ENCODE measurements at regions not wholly inside any gene's neighbourhood (a gene's known extent, or its start where the extent isn't known, plus 50 kb on each side); places are given as distances from the start of the nearest gene placed in this dataset.

DNA sequence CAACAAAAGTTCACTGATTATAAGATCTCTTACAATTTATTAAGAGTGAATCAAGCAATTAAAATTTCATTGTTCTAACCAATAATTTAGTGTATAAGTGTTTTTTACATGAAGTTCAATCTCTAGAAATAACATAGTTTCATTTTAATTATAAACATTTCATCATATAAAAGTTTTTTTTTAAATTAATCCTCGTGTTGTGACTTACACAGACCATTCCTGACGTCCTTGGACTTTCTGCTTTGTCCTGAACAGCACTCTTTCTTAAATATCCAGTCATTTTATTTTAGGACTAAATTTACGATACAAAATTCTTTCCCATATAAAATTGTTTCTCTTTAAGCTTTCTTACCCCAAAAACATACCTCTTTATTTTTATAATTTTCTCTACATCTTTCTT is 841.7 kb upstream of the POU3F4 start:
- intact Hi-C loops (cut with micrococcal nuclease) (no loop called here), in situ Hi-C loops (cut with MboI) (no loop called here)
- no TSS peak for BruUV-seq (replicated peaks)
- Histone ChIP-seq H3K4me2 (ENCODE audit: insufficient read depth, low read length) (no peak overlapping the region), H3K9ac (ENCODE audit: insufficient read depth in 1 of 2, low read depth in 2 of 2, low read length in 2 of 2) (no peak overlapping the region), H3K9me1 (ENCODE audit: control insufficient read depth, insufficient read depth, low read length) (no peaks in the 10 kb centered on the region), H3K36me3 (ENCODE audit: control insufficient read depth, insufficient read depth, low read length) (no peaks in the 10 kb centered on the region), H3K27ac (ENCODE audit: extremely low read depth, low read depth, low read length) (no peak overlapping the region), H3K9me3 (replicated peaks; ENCODE audit: control insufficient read depth, insufficient read depth, low read depth, low read length) (no peaks in the 10 kb centered on the region), H3K27me3 (ENCODE audit: control insufficient read depth in 2 of 2, insufficient read depth in 2 of 2, low read length in 2 of 2) (no peaks in the 10 kb centered on the region), H3K79me2 (ENCODE audit: control insufficient read depth, insufficient read depth, low read length) (no peaks in the 10 kb centered on the region), H4K20me1 (replicated peaks; ENCODE audit: control insufficient read depth, insufficient read depth, low read length) (no peaks in the 10 kb centered on the region), H3K4me3 (no peak overlapping the region), H3K4me1 (replicated peaks in 1 of 2; ENCODE audit: control insufficient read depth in 2 of 2, insufficient read depth in 2 of 2, low read length in 2 of 2) (no peaks in the 10 kb centered on the region), H2AFZ (ENCODE audit: low read depth, low read length) (no peak overlapping the region)
- FAIRE-seq: no peak
- no peak for DNase-seq (ENCODE audit: extremely low read depth in 1 of 4, low spot score in 3 of 4)
- ATAC-seq: no peak
- WGBS (ENCODE audit: insufficient coverage, low coverage, missing lambda C conversion rate): 3% methylated on average over 3 of the region's 3 CpGs
- TF ChIP-seq C11orf30 (IDR thresholded peaks at IDR 0.05; ENCODE audit: low read depth) (no peak), MCM2 (IDR thresholded peaks at IDR 0.05; ENCODE audit: low read depth) (no peak), LEF1 (IDR thresholded peaks at IDR 0.05) (no peak), SPI1 (IDR thresholded peaks at IDR 0.05; ENCODE audit: borderline replicate concordance, low read depth, low read length) (no peak), ZKSCAN8 (CRISPR knock-in tag; IDR thresholded peaks at IDR 0.05) (no peak), ZNF707 (CRISPR knock-in tag; conservative IDR thresholded peaks at IDR 0.05) (no peak), XRCC4 (IDR thresholded peaks at IDR 0.05; ENCODE audit: extremely low read depth, insufficient read depth, insufficient read length) (no peak), OTX1 (CRISPR knock-in tag; IDR thresholded peaks at IDR 0.05) (no peak)
- ChIA-PET POLR2A (no interaction called here), CTCF (ENCODE audit: low intra/inter-chr PET ratio) (no interaction called here)

- Histone ChIP-seq H3K9me3 (replicated peaks; ENCODE audit: control insufficient read depth, insufficient read depth, low read depth, low read length) (no peaks in the 10 kb centered on the region), H3K9ac (ENCODE audit: insufficient read depth in 1 of 2, low read depth in 2 of 2, low read length in 2 of 2) (no peak overlapping the region), H3K27ac (ENCODE audit: extremely low read depth, low read depth, low read length) (no peak overlapping the region), H3K9me1 (ENCODE audit: control insufficient read depth, insufficient read depth, low read length) (no peaks in the 10 kb centered on the region), H4K20me1 (replicated peaks; ENCODE audit: control insufficient read depth, insufficient read depth, low read length) (no peaks in the 10 kb centered on the region), H2AFZ (ENCODE audit: low read depth, low read length) (no peak overlapping the region), H3K36me3 (ENCODE audit: control insufficient read depth, insufficient read depth, low read length) (no peaks in the 10 kb centered on the region), H3K27me3 (ENCODE audit: control insufficient read depth in 2 of 2, insufficient read depth in 2 of 2, low read length in 2 of 2) (no peaks in the 10 kb centered on the region), H3K4me3 (no peak overlapping the region), H3K4me2 (ENCODE audit: insufficient read depth, low read length) (no peak overlapping the region), H3K79me2 (ENCODE audit: control insufficient read depth, insufficient read depth, low read length) (no peaks in the 10 kb centered on the region), H3K4me1 (replicated peaks in 1 of 2; ENCODE audit: control insufficient read depth in 2 of 2, insufficient read depth in 2 of 2, low read length in 2 of 2) (no peaks in the 10 kb centered on the region)
- ATAC-seq (no peak), FAIRE-seq (no peak), DNase-seq (ENCODE audit: extremely low read depth in 1 of 4, low spot score in 3 of 4) (no peak)
- POLR2A ChIA-PET: no interaction called here
- no TSS peak for BruUV-seq (replicated peaks)
- in situ Hi-C loops (cut with MboI): no loop called here
- CTCF ChIA-PET (ENCODE audit: low intra/inter-chr PET ratio): no interaction called here
- intact Hi-C loops (cut with micrococcal nuclease): no loop called here
- TF ChIP-seq DACH1 (IDR thresholded peaks at IDR 0.05; ENCODE audit: partially characterized antibody) (no peak), ARHGAP35 (IDR thresholded peaks at IDR 0.05; ENCODE audit: partially characterized antibody) (no peak), ZFX (CRISPR knock-in tag; IDR thresholded peaks at IDR 0.05) (no peak), ZNF785 (CRISPR knock-in tag; IDR thresholded peaks at IDR 0.05) (no peak), PPARD (CRISPR knock-in tag; IDR thresholded peaks at IDR 0.05) (no peak), EWSR1 (IDR thresholded peaks at IDR 0.05; ENCODE audit: borderline replicate concordance, low read depth, partially characterized antibody) (no peak), SETDB1 (IDR thresholded peaks at IDR 0.05; ENCODE audit: low read length) (no peak), ZNF324 (CRISPR knock-in tag; IDR thresholded peaks at IDR 0.05) (no peak), PHB2 (IDR thresholded peaks at IDR 0.05; ENCODE audit: low read depth) (no peak), HDAC8 (tag; IDR thresholded peaks at IDR 0.05) (no peak), ERF (CRISPR knock-in tag; IDR thresholded peaks at IDR 0.05) (no peak), BDP1 (IDR thresholded peaks at IDR 0.05; ENCODE audit: insufficient read depth, insufficient read length) (no peak), RBM25 (IDR thresholded peaks at IDR 0.05; ENCODE audit: low read depth, low read length, severe bottlenecking) (no peak)
- TF ChIP-seq, protein P1, sequence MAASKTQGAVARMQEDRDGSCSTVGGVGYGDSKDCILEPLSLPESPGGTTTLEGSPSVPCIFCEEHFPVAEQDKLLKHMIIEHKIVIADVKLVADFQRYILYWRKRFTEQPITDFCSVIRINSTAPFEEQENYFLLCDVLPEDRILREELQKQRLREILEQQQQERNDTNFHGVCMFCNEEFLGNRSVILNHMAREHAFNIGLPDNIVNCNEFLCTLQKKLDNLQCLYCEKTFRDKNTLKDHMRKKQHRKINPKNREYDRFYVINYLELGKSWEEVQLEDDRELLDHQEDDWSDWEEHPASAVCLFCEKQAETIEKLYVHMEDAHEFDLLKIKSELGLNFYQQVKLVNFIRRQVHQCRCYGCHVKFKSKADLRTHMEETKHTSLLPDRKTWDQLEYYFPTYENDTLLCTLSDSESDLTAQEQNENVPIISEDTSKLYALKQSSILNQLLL (CRISPR knock-in tag; IDR thresholded peaks at IDR 0.05; ENCODE audit: borderline replicate concordance): no peak
These were observed 833.0 kb upstream of the POU3F4 start for GRCh38 chrX:82675104-82675503.

Measured in K562 (cell line).